A549 (cell line): ENCODE measurements at regions not wholly inside any gene's neighbourhood (a gene's known extent, or its start where the extent isn't known, plus 50 kb on each side); places are given as distances from the start of the nearest gene placed in this dataset.

Source experiments
- ATAC-seq, 2 experiments: fragments of 200-7000 bp in 1 of 2; fragments of >200 bp in 1 of 2; cut with Nextera tagmentation in 1 of 2; cut with Tn5 transposase in 1 of 2; 3 replicates each; pipeline versions ENCODE4 v1.8.0 to v1.9.1; 2018 to 2020; ENCODE audit warnings: mild to moderate bottlenecking in 1 of 2, moderate library complexity in 1 of 2
- CTCF ChIA-PET: fragments of 300-600 bp; sonication (Branson Sonifier 250); formaldehyde crosslinking; extraction: SDS; loops from one replicate; lab custom pipeline; 2021; ENCODE audit warnings: antibody characterized with exemption, inconsistent platforms; lab: Yijun Ruan, JAX
- POLR2A ChIA-PET: fragments of 350-600 bp; formaldehyde crosslinking; extraction: SDS; loops from one replicate; lab custom pipeline; 2021; ENCODE audit warnings: antibody characterized with exemption, inconsistent platforms; lab: Yijun Ruan, JAX
- DNase-seq, 2 experiments: peaks; one replicate each; pipeline versions ENCODE4 v3.0.0 to v3.0.0-alpha.2; 2011 to 2016; ENCODE audit warnings: low read depth in 1 of 2, low spot score in 1 of 2
- FAIRE-seq: peaks from 2 replicates; lab custom pipeline; 2011; peaks lifted over from hg19 to GRCh38; lab: Jason Lieb, UNC
- H3K27ac ChIP-seq, 2 experiments: fragments of >200 bp; sonication (Bioruptor Twin); formaldehyde crosslinking; 3 replicates each; pipeline ENCODE4 v1.5.1; 2016 to 2017
- H3K4me1 ChIP-seq: fragments of >200 bp; sonication (Bioruptor Twin); formaldehyde crosslinking; 3 replicates; pipeline ENCODE4 v1.6.1; 2016
- H3K4me2 ChIP-seq: fragments of >200 bp; sonication (Bioruptor Twin); formaldehyde crosslinking; 3 replicates; pipeline ENCODE4 v1.6.1; 2016
- H3K4me3 ChIP-seq: fragments of >200 bp; sonication (Bioruptor Twin); formaldehyde crosslinking; 3 replicates; pipeline ENCODE4 v1.5.1; 2016
- H3K9me3 ChIP-seq: fragments of >200 bp; sonication (Bioruptor Twin); formaldehyde crosslinking; 3 replicates; pipeline ENCODE4 v1.6.1; 2016
- ATOH8 ChIP-seq: fragments of 250-450 bp; sonication (Bioruptor Pico); IDR thresholded peaks from 2 replicates; pipeline ENCODE4 v1.5.0; 2020; ENCODE audit warnings: low read depth, mild to moderate bottlenecking, moderate library complexity
- BCL3 ChIP-seq: fragments of >200 bp; sonication (Bioruptor Twin); formaldehyde crosslinking; IDR thresholded peaks from 3 replicates; pipeline ENCODE4 v1.6.1; 2016
- BHLHE40 ChIP-seq: IDR thresholded peaks from 2 replicates; pipeline ENCODE4 v1.6.1; 2012; ENCODE audit warnings: low read depth, low read length, inconsistent platforms
- EHMT2 ChIP-seq: fragments of 200-600 bp; sonication (generic); IDR thresholded peaks from 2 replicates; pipeline ENCODE4 v1.6.1; 2016; ENCODE audit warnings: antibody characterized with exemption, low read depth, mild to moderate bottlenecking, moderate library complexity
- HMGXB4 ChIP-seq: fragments of 250-450 bp; sonication (Bioruptor Pico); IDR thresholded peaks from 2 replicates; pipeline ENCODE4 v1.5.0; 2021; ENCODE audit warnings: mild to moderate bottlenecking, moderate library complexity, borderline replicate concordance
- HOXB13 ChIP-seq: fragments of 250-450 bp; sonication (Bioruptor Pico); IDR thresholded peaks from 2 replicates; pipeline ENCODE4 v1.5.0; 2020; ENCODE audit warnings: low read depth, mild to moderate bottlenecking, moderate library complexity
- HOXB5 ChIP-seq: fragments of 250-450 bp; sonication (Bioruptor Pico); IDR thresholded peaks from 2 replicates; pipeline ENCODE4 v1.5.0; 2020; ENCODE audit warnings: mild to moderate bottlenecking, moderate library complexity
- MAFK ChIP-seq: fragments of 450-650 bp; IDR thresholded peaks from 2 replicates; pipeline ENCODE4 v1.6.1; 2014; ENCODE audit not compliant: partially characterized antibody
- MYC ChIP-seq: IDR thresholded peaks from 2 replicates; pipeline ENCODE4 v1.6.1; 2012; ENCODE audit warnings: mild to moderate bottlenecking, inconsistent platforms, low read length, improper control_type of control experiment, borderline replicate concordance
- NR3C1 ChIP-seq: fragments of >200 bp; sonication (Bioruptor Twin); formaldehyde crosslinking; IDR thresholded peaks from 3 replicates; pipeline ENCODE4 v1.6.1; 2017
- PBX3 ChIP-seq: IDR thresholded peaks from 2 replicates; pipeline ENCODE4 v1.6.1; 2012
- POLR2AphosphoS2 ChIP-seq: conservative IDR thresholded peaks from 2 replicates; pipeline ENCODE4 v1.6.1; 2012; ENCODE audit warnings: low read length, improper control_type of control experiment, inconsistent platforms
- REST ChIP-seq: fragments of 200-600 bp; sonication (generic); IDR thresholded peaks from 2 replicates; pipeline ENCODE4 v1.6.1; 2016; ENCODE audit warnings: antibody characterized with exemption, mild to moderate bottlenecking, moderate library complexity
- TFCP2L1 ChIP-seq: fragments of 250-450 bp; sonication (Bioruptor Pico); IDR thresholded peaks from 2 replicates; pipeline ENCODE4 v1.5.0; 2021; ENCODE audit warnings: mild to moderate bottlenecking
- USF2 ChIP-seq: fragments of 450-650 bp; IDR thresholded peaks from 2 replicates; pipeline ENCODE4 v1.6.1; 2014; ENCODE audit warnings: antibody characterized with exemption
- ZNF302 ChIP-seq: fragments of 250-450 bp; sonication (Bioruptor Pico); IDR thresholded peaks from 2 replicates; pipeline ENCODE4 v1.9.0; 2021; ENCODE audit warnings: inconsistent platforms, mild to moderate bottlenecking, moderate library complexity
- ZSCAN20 ChIP-seq: fragments of 250-450 bp; sonication (Bioruptor Pico); IDR thresholded peaks from 2 replicates; pipeline ENCODE4 v1.8.0; 2022; ENCODE audit warnings: mild to moderate bottlenecking, moderate library complexity
- WGBS: methylation state at CpG from one replicate; pipeline ENCODE4 v1.1.6; 2017; ENCODE audit errors: missing lambda C conversion rate; 5-methylcytosine and 5-hydroxymethylcytosine counted together
- TF ChIP-seq, protein P1 (sequence below): fragments of 150-350 bp; IDR thresholded peaks from 2 replicates; pipeline ENCODE4 v1.6.1; 2014; ENCODE audit warnings: low read depth, mild to moderate bottlenecking, low read length

DNA sequence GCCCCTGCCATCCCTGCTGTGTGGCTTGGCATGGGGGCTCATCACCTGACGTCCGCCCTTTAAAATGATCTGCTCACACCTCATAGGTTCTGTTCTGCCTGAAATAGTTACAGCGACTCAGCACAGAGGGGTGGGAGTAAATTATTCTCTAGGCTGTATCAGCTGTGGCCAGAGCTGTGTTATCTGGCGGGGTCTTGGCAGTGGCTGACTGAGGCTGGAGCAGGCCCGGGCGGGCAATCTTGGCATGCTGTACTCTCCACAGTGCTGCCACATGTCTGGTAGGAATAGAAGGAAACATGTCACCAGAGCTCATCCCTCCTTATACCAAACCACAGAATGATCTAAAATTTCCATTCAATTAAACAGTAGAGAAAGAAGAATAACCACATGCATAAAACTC, 499.9 kb upstream of the LMCD1 start:
- no peaks in the 10 kb centered on the region for H3K4me1 ChIP-seq
- ChIA-PET POLR2A (no interaction called here), CTCF (no interaction called here)
- DNase-seq = no peak
- H3K4me2 ChIP-seq = no peak overlapping the region
- ATAC-seq = no peak
- no peaks in the 10 kb centered on the region for H3K9me3 ChIP-seq
- no peak overlapping the region for H3K4me3 ChIP-seq
- FAIRE-seq = no peak
- H3K27ac ChIP-seq = no peak overlapping the region
- TF ChIP-seq BHLHE40 = no peak
- TF ChIP-seq HMGXB4 = no peak
- TF ChIP-seq, protein P1, sequence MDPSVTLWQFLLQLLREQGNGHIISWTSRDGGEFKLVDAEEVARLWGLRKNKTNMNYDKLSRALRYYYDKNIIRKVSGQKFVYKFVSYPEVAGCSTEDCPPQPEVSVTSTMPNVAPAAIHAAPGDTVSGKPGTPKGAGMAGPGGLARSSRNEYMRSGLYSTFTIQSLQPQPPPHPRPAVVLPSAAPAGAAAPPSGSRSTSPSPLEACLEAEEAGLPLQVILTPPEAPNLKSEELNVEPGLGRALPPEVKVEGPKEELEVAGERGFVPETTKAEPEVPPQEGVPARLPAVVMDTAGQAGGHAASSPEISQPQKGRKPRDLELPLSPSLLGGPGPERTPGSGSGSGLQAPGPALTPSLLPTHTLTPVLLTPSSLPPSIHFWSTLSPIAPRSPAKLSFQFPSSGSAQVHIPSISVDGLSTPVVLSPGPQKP = no peak
- TF ChIP-seq EHMT2 = no peak
- no peak for TF ChIP-seq REST
- no peak for TF ChIP-seq NR3C1
- TF ChIP-seq USF2 = no peak
- TF ChIP-seq BCL3 = no peak
- TF ChIP-seq MYC = no peak
- TF ChIP-seq, all 56 proteins: peak for 0
- WGBS = 3% methylated on average over 6 of the region's 6 CpGs

DNA sequence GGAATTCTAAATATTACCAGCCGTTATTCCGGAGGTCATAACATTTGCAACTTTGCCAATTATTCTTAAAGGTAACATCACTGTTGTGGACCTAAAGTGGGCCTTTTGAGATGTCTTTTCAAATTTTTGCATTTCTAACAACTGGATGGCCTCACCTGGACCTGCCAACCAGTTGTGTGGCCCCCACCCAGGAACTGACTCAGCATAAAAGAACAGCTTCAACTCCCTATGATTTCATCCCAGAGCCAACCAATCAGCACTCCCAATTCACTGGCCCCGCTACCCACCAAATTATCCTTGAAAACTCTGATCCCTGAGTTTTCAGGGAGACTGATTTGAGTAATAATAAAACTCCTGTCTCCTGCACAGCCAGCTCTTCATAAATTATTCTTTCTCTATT, 489.7 kb upstream of the LMCD1 start:
- Histone ChIP-seq H3K4me3 (no peak overlapping the region), H3K4me2 (no peak overlapping the region), H3K4me1 (no peaks in the 10 kb centered on the region), H3K9me3 (no peaks in the 10 kb centered on the region), H3K27ac (no peak overlapping the region)
- peak; percentile 39 for TF ChIP-seq MAFK
- no peak for TF ChIP-seq POLR2AphosphoS2
- ATAC-seq (no peak), FAIRE-seq (no peak), DNase-seq (no peak)
- POLR2A ChIA-PET = no interaction called here
- 44% methylated on average over 3 of the region's 3 CpGs for WGBS
- CTCF ChIA-PET = no interaction called here

DNA sequence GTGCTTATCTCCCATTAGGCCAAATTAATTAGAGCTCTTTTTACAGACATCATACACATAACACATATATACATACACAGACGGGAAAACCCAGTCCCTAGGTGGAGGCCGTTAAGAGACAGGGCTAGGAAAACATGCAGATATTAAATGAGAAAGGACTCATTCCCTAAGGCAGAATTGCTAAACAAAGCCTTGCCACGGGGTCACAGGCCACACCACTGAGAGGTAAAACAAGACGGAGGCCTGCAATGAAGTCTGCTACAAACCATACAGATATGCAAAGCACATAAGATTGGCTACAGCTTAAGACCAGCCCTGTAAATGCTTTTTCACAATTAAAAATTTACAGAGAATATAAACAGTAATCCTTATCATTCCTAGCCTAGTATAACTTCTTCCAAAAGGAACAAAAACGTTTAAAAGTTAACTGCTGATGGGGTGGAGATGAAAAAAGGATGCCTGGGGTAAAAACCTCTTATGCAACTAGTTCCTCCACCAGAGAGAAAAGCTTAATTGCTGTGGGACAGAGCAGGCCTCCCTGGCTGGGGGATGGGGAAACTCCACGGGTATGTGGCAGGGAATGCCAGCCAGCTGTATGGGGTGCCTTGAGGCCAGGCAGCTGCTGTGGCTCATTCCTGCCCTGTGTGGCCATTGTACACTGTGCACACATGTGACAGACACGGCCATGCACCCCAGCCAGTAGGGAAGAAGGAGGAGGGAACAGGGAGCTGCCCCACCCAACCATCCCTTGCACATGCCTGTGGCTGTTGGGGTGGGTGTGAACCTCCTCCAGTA, 481.4 kb upstream of the LMCD1 start:
- Histone ChIP-seq H3K4me1 (no peaks in the 10 kb centered on the region), H3K27ac (no peak overlapping the region), H3K4me3 (no peak overlapping the region), H3K9me3 (no peaks in the 10 kb centered on the region), H3K4me2 (no peak overlapping the region)
- ChIA-PET POLR2A (no interaction called here), CTCF (no interaction called here)
- ATAC-seq (no peak), FAIRE-seq (no peak), DNase-seq (no peak)
- WGBS = 17% methylated on average over 6 of the region's 7 CpGs
- TF ChIP-seq HOXB13 (CRISPR knock-in tag) = no peak
- TF ChIP-seq HOXB5 (CRISPR knock-in tag) = no peak
- TF ChIP-seq BCL3 = no peak
- TF ChIP-seq PBX3 = no peak
- TF ChIP-seq ZNF302 = no peak
- no peak for TF ChIP-seq ZSCAN20 (CRISPR knock-in tag)
- no peak for TF ChIP-seq POLR2AphosphoS2
- TF ChIP-seq ATOH8 (CRISPR knock-in tag) = no peak
- no peak for TF ChIP-seq TFCP2L1 (CRISPR knock-in tag)
